A673 (cell line): ENCODE measurements at regions not wholly inside any gene's neighbourhood (a gene's known extent, or its start where the extent isn't known, plus 50 kb on each side); places are given as distances from the start of the nearest gene placed in this dataset.

Experiments
- BruUV-seq: library from RNA; stranded (reverse); fragments of 400-500 nt; replicated peaks from 2 replicates; lab custom pipeline; 2021; lab: Mats Ljungman, UMichigan
- CTCF ChIA-PET: fragments of 300-600 bp; sonication (Branson Sonifier 250); formaldehyde crosslinking; loops from one replicate; lab custom pipeline; 2022; ENCODE audit warnings: antibody characterized with exemption; lab: Charles Lee
- POLR2A ChIA-PET: fragments of 300-600 bp; sonication (Branson Sonifier 250); formaldehyde crosslinking; loops from one replicate; lab custom pipeline; 2022; ENCODE audit warnings: antibody characterized with exemption; ENCODE audit not compliant: low non-redundant PET; lab: Charles Lee
- DNase-seq: peaks from one replicate; pipeline ENCODE4 v3.0.0-alpha.2; 2015; ENCODE audit warnings: low spot score
- H3K27ac ChIP-seq: fragments of 200-600 bp; sonication (generic); 2 replicates; pipeline ENCODE4 v1.5.1; 2016; ENCODE audit warnings: mixed run types, low read depth, mild to moderate bottlenecking, mixed read lengths, antibody characterized with exemption, low read length; ENCODE audit not compliant: poor library complexity, severe bottlenecking
- H3K27me3 ChIP-seq: fragments of 200-600 bp; sonication (generic); replicated peaks from 2 replicates; pipeline ENCODE4 v1.6.1; 2017; ENCODE audit warnings: mixed run types, low read depth, mild to moderate bottlenecking, mixed read lengths, antibody characterized with exemption, low read length; ENCODE audit not compliant: insufficient read depth, poor library complexity
- H3K36me3 ChIP-seq: fragments of 200-600 bp; sonication (generic); 2 replicates; pipeline ENCODE4 v1.6.1; 2016; ENCODE audit warnings: mixed run types, mild to moderate bottlenecking, mixed read lengths, antibody characterized with exemption, low read length; ENCODE audit not compliant: insufficient read depth, poor library complexity, severe bottlenecking
- H3K4me1 ChIP-seq: fragments of 200-600 bp; sonication (generic); 2 replicates; pipeline ENCODE4 v1.6.1; 2017; ENCODE audit warnings: mixed run types, mild to moderate bottlenecking, mixed read lengths, antibody characterized with exemption, low read length; ENCODE audit not compliant: insufficient read depth, poor library complexity, severe bottlenecking
- H3K4me3 ChIP-seq: fragments of 200-600 bp; sonication (generic); 2 replicates; pipeline ENCODE4 v1.5.1; 2016; ENCODE audit warnings: low read depth, mixed run types, mild to moderate bottlenecking, mixed read lengths, low read length; ENCODE audit not compliant: poor library complexity, severe bottlenecking
- H3K9me3 ChIP-seq: fragments of 200-600 bp; sonication (generic); 2 replicates; pipeline ENCODE4 v1.6.1; 2016; ENCODE audit warnings: mixed run types, low read depth, mild to moderate bottlenecking, mixed read lengths, antibody characterized with exemption, low read length; ENCODE audit not compliant: poor library complexity, severe bottlenecking
- CTCF ChIP-seq: fragments of 300-800, 200-600 bp; sonication (generic); conservative IDR thresholded peaks from 2 replicates; pipeline ENCODE4 v1.5.1; 2017; ENCODE audit warnings: low read depth, mild to moderate bottlenecking, antibody characterized with exemption, low read length, moderate library complexity, mixed read lengths
- EZH2 ChIP-seq: fragments of 200-600 bp; sonication (generic); IDR thresholded peaks from 2 replicates; pipeline ENCODE4 v1.6.1; 2017; ENCODE audit warnings: borderline replicate concordance, low read depth, mild to moderate bottlenecking, mixed read lengths, antibody characterized with exemption, low read length; ENCODE audit not compliant: poor library complexity, severe bottlenecking
- intact Hi-C: fragments of 100-400 bp; cut with micrococcal nuclease; formaldehyde crosslinking; loops from one replicate; pipeline ENCODE4 v1.10.0; 2022; ENCODE audit not compliant: unreplicated experiment

- ChIA-PET CTCF (no interaction called here), POLR2A (no interaction called here)
- Histone ChIP-seq H3K9me3 (no peaks in the 10 kb centered on the region), H3K36me3 (no peaks in the 10 kb centered on the region), H3K4me1 (peaks cover 14% of the 10 kb centered on the region), H3K4me3 (no peak overlapping the region), H3K27me3 (no peaks in the 10 kb centered on the region), H3K27ac (no peak overlapping the region)
- BruUV-seq, result no TSS peak
- intact Hi-C loops, result no loop called here
- no peak for DNase-seq
- no peak for TF ChIP-seq EZH2
These were observed 112.8 kb downstream of the C3orf38 start for GRCh38 chr3:88262527-88262926.

GRCh38 chr3:88263417-88264100 lies 113.8 kb downstream of the C3orf38 start:
- peak; percentile 59 for DNase-seq
- BruUV-seq, result no TSS peak
- CTCF ChIA-PET, result no interaction called here

GRCh38 chr3:88267441-88267840 lies 117.7 kb downstream of the C3orf38 start:
- no peak for TF ChIP-seq EZH2
- no peak for TF ChIP-seq CTCF

More at GRCh38 chr3:88263417-88264100, 113.8 kb downstream of the C3orf38 start:
- Histone ChIP-seq H3K9me3 (no peaks in the 10 kb centered on the region), H3K4me1 (peaks cover 21% of the 10 kb centered on the region), H3K4me3 (no peak overlapping the region), H3K36me3 (no peaks in the 10 kb centered on the region), H3K27me3 (no peaks in the 10 kb centered on the region), H3K27ac (no peak overlapping the region)
- no peak for TF ChIP-seq CTCF
- no peak for TF ChIP-seq EZH2
- intact Hi-C loops, result no loop called here
- POLR2A ChIA-PET, result no interaction called here

GRCh38 chr3:88267847-88268246 lies 118.1 kb downstream of the C3orf38 start:
- peaks cover 18% of the 10 kb centered on the region for H3K4me1 ChIP-seq
- no peak for DNase-seq
- intact Hi-C loops, result no loop called here
- no TSS peak for BruUV-seq
- TF ChIP-seq CTCF, result no peak
- no peak for TF ChIP-seq EZH2
- H3K27me3 ChIP-seq, result no peaks in the 10 kb centered on the region
- no peak overlapping the region for H3K4me3 ChIP-seq
- ChIA-PET CTCF (no interaction called here), POLR2A (no interaction called here)
- H3K9me3 ChIP-seq, result no peaks in the 10 kb centered on the region
- H3K36me3 ChIP-seq, result no peaks in the 10 kb centered on the region
- no peak overlapping the region for H3K27ac ChIP-seq

More at GRCh38 chr3:88267441-88267840, 117.7 kb downstream of the C3orf38 start:
- no peak overlapping the region for H3K4me3 ChIP-seq
- CTCF ChIA-PET, result no interaction called here
- intact Hi-C loops, result no loop called here
- H3K36me3 ChIP-seq, result no peaks in the 10 kb centered on the region
- no peaks in the 10 kb centered on the region for H3K27me3 ChIP-seq
- POLR2A ChIA-PET, result no interaction called here
- H3K27ac ChIP-seq, result no peak overlapping the region
- peaks cover 18% of the 10 kb centered on the region for H3K4me1 ChIP-seq
- BruUV-seq, result no TSS peak
- no peak for DNase-seq
- H3K9me3 ChIP-seq, result no peaks in the 10 kb centered on the region
